HEK293 (cell line): ENCODE measurements at regions not wholly inside any gene's neighbourhood (a gene's known extent, or its start where the extent isn't known, plus 50 kb on each side); places are given as distances from the start of the nearest gene placed in this dataset.

ENCODE experiments used
- ATF2 ChIP-seq: fragments of 450-650 bp; formaldehyde crosslinking; IDR thresholded peaks from 2 replicates; pipeline ENCODE4 v1.5.1; 2016; ENCODE audit warnings: missing biosample characterization, missing genetic modification characterization, low read depth
- SCRT2 ChIP-seq: fragments of 450-650 bp; formaldehyde crosslinking; IDR thresholded peaks from 2 replicates; pipeline ENCODE4 v1.5.1; 2016; ENCODE audit warnings: missing biosample characterization, missing genetic modification characterization
- YY2 ChIP-seq: fragments of 450-650 bp; formaldehyde crosslinking; IDR thresholded peaks from 2 replicates; pipeline ENCODE4 v1.5.1; 2016; ENCODE audit warnings: missing biosample characterization, missing genetic modification characterization
- ZNF112 ChIP-seq: fragments of 450-650 bp; formaldehyde crosslinking; IDR thresholded peaks from 2 replicates; pipeline ENCODE4 v1.5.0; 2017; ENCODE audit warnings: missing biosample characterization, missing genetic modification characterization
- ZNF121 ChIP-seq: fragments of 450-650 bp; formaldehyde crosslinking; IDR thresholded peaks from 2 replicates; pipeline ENCODE4 v1.5.1; 2016; ENCODE audit warnings: missing biosample characterization, missing genetic modification characterization
- ZNF202 ChIP-seq: fragments of 450-650 bp; formaldehyde crosslinking; IDR thresholded peaks from 2 replicates; pipeline ENCODE4 v1.5.1; 2016; ENCODE audit warnings: missing biosample characterization, missing genetic modification characterization, borderline replicate concordance
- ZNF292 ChIP-seq: fragments of 450-650 bp; formaldehyde crosslinking; IDR thresholded peaks from 2 replicates; pipeline ENCODE4 v1.5.1; 2016; ENCODE audit warnings: low read depth, missing biosample characterization, missing genetic modification characterization, borderline replicate concordance
- ZNF560 ChIP-seq: fragments of 450-650 bp; formaldehyde crosslinking; IDR thresholded peaks from 2 replicates; pipeline ENCODE4 v1.5.1; 2017; ENCODE audit warnings: missing biosample characterization, missing genetic modification characterization, borderline replicate concordance
- ZNF76 ChIP-seq: fragments of 450-650 bp; formaldehyde crosslinking; IDR thresholded peaks from 2 replicates; pipeline ENCODE4; 2016; ENCODE audit warnings: low read depth, missing biosample characterization, missing genetic modification characterization, borderline replicate concordance
- TF ChIP-seq, protein P1 (sequence below): fragments of 450-650 bp; formaldehyde crosslinking; IDR thresholded peaks from 2 replicates; pipeline ENCODE4 v1.5.1; 2016; ENCODE audit warnings: missing biosample characterization, missing genetic modification characterization
- TF ChIP-seq, protein P2 (sequence below): fragments of 450-650 bp; formaldehyde crosslinking; IDR thresholded peaks from 2 replicates; pipeline ENCODE4 v1.5.1; 2017; ENCODE audit warnings: missing biosample characterization, missing genetic modification characterization

DNA sequence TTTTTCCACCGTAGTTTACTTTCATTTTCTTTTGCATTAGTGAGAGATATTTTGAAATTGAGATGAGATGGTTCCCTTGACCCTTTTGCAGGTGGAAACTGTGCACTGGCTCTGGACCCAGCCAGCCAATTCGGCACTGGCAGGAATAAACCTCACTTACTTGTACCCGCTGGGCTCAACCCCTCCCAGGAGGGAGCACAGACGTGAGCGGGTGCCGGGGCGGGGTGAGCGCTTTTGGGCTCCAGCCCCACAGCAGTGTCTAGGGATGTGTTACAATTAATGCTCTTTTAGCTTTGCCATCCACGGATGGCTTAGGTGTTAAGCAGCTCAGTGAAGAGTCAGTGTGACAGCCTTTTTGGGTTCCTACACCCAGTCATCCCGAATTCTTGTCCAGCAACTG, 766.1 kb upstream of the CHD1 start:
- TF ChIP-seq, protein P1, sequence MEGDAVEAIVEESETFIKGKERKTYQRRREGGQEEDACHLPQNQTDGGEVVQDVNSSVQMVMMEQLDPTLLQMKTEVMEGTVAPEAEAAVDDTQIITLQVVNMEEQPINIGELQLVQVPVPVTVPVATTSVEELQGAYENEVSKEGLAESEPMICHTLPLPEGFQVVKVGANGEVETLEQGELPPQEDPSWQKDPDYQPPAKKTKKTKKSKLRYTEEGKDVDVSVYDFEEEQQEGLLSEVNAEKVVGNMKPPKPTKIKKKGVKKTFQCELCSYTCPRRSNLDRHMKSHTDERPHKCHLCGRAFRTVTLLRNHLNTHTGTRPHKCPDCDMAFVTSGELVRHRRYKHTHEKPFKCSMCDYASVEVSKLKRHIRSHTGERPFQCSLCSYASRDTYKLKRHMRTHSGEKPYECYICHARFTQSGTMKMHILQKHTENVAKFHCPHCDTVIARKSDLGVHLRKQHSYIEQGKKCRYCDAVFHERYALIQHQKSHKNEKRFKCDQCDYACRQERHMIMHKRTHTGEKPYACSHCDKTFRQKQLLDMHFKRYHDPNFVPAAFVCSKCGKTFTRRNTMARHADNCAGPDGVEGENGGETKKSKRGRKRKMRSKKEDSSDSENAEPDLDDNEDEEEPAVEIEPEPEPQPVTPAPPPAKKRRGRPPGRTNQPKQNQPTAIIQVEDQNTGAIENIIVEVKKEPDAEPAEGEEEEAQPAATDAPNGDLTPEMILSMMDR: no peak
- TF ChIP-seq SCRT2 (tag by site-specific recombination) (no peak), ATF2 (tag by site-specific recombination) (no peak), ZNF76 (tag by site-specific recombination) (no peak), ZNF560 (tag by site-specific recombination) (no peak), ZNF202 (no peak), ZNF292 (tag by site-specific recombination) (no peak), ZNF112 (tag by site-specific recombination) (no peak), ZNF121 (tag by site-specific recombination) (no peak), YY2 (tag by site-specific recombination) (no peak)
- TF ChIP-seq, protein P2, sequence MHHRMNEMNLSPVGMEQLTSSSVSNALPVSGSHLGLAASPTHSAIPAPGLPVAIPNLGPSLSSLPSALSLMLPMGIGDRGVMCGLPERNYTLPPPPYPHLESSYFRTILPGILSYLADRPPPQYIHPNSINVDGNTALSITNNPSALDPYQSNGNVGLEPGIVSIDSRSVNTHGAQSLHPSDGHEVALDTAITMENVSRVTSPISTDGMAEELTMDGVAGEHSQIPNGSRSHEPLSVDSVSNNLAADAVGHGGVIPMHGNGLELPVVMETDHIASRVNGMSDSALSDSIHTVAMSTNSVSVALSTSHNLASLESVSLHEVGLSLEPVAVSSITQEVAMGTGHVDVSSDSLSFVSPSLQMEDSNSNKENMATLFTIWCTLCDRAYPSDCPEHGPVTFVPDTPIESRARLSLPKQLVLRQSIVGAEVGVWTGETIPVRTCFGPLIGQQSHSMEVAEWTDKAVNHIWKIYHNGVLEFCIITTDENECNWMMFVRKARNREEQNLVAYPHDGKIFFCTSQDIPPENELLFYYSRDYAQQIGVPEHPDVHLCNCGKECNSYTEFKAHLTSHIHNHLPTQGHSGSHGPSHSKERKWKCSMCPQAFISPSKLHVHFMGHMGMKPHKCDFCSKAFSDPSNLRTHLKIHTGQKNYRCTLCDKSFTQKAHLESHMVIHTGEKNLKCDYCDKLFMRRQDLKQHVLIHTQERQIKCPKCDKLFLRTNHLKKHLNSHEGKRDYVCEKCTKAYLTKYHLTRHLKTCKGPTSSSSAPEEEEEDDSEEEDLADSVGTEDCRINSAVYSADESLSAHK (tag by site-specific recombination): no peak
